Stimulated activated naive CD8-positive, alpha-beta T cell treated with anti-CD3 and anti-CD28 coated beads, Interleukin-15, amount 100 ng/mL, for 72 hours (primary cell): ENCODE measurements at regions not wholly inside any gene's neighbourhood (a gene's known extent, or its start where the extent isn't known, plus 50 kb on each side); places are given as distances from the start of the nearest gene placed in this dataset.

Experiments
- ATAC-seq: fragments of 150-1000 bp; cut with Tn5 transposase; 2 replicates; pipeline ENCODE4 v1.10.0; 2021; ENCODE audit warnings: mild to moderate bottlenecking, moderate library complexity
- DNase-seq, 2 donors: peaks; one replicate each; pipeline ENCODE4 v3.0.0; 2021 to 2022
- H3K27ac Mint-ChIP-seq, 2 donors: one replicate each; pipeline ENCODE4 v1.8.0; 2022; ENCODE audit warnings: mild to moderate bottlenecking in 2 of 2, mixed read lengths in 2 of 2, moderate library complexity in 2 of 2
- H3K27me3 Mint-ChIP-seq: one replicate; pipeline ENCODE4 v1.8.0; 2022; ENCODE audit warnings: mixed read lengths
- H3K4me1 Mint-ChIP-seq: one replicate; pipeline ENCODE4 v1.8.0; 2022; ENCODE audit warnings: mild to moderate bottlenecking, mixed read lengths
- H3K4me3 Mint-ChIP-seq, 2 donors: one replicate each; pipeline ENCODE4 v1.8.0; 2022; ENCODE audit warnings: mild to moderate bottlenecking in 2 of 2, mixed read lengths in 2 of 2, moderate library complexity in 1 of 2
- H3K9me3 Mint-ChIP-seq, 2 donors: one replicate each; pipeline ENCODE4 v1.8.0; 2022; ENCODE audit warnings: mixed read lengths in 2 of 2

DNA sequence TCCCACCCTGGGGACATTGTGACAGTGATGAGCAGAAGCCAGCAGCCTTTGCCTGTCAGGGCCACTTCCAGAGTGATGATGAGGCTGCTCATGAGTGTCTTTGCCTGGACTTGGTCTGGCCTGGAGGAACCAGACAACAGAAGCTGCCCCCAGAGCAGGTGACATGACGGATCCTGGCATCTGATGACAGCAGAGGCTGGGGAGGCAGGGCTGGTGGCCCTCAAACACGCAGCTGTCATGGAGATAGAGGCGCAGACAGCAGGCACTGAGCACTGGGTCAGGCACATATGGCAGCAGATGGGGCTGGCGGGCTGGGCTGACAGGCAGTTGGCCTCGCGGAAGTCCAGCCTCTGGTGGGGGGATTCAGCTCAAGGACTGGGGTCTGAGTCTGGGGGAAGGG lies 66.4 kb upstream of the STUM start:
- Mint-ChIP-seq H3K27ac (peak overlapping the region in 1 of 2 donors; percentile 60), H3K4me1 (peaks cover 12% of the 10 kb centered on the region), H3K27me3 (peaks cover 54% of the 10 kb centered on the region), H3K9me3 (no peaks in the 10 kb centered on the region), H3K4me3 (no peak overlapping the region)
- no peak for DNase-seq
- no peak for ATAC-seq

DNA sequence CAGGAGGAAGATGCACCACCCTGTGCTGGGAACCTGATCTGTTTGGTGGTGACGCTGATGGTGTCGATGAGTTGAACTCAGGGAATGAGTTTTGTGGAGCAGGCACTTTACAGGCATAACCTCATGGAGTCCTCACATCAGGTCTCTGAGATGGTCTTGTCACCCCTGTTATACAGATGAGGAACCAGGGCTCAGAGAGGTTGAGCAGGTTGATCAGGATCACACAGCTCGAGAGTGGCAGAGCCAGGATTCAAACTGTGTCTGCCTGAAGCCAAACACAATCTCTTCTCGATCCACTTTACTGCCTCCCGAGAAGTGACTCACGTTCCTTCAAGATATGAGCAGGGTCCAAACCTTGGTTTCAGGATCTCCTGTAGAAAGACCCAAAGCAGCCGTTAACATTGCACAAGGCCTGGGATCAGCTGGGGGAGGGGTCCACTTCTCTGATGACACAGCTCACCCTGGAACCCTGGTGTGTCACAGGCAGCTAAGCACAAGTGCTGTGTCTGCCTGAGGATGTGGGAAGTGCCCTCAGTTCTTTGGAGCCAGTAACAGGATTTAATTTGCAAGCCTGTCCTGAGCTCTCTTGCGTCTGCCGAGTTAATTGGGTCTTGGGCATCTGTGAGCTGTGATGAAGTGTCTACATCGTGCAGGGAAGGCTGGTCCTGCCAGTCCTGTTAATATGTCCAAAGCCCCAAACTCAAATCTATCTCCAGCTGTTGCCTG lies 65.4 kb upstream of the STUM start:
- H3K9me3 Mint-ChIP-seq: no peaks in the 10 kb centered on the region
- no peak for DNase-seq
- H3K4me1 Mint-ChIP-seq: peaks cover 12% of the 10 kb centered on the region
- H3K27me3 Mint-ChIP-seq: peaks cover 64% of the 10 kb centered on the region
- H3K4me3 Mint-ChIP-seq: no peak overlapping the region
- H3K27ac Mint-ChIP-seq: peak overlapping the region in 1 of 2 donors; percentile 7
- ATAC-seq: no peak

DNA sequence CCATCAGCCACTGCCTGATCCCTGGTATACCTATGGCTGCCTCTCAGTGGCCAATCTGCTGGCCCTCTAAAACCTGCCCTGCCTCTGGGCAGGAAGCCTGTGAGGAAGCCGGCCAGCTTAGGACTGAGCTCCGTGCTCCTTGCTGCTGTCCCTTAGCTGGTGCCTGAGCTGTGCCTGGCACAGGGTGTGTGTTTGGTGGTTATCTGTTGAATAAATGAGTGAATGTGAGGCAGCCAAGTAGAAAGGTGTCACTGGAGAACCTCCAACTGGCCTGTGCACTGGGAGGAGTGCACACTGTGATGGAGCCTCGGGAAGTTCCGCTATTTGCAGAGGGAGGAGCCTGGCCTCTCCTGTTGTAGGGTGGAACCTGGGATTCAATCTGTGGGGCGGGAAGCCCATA lies 63.4 kb upstream of the STUM start:
- Mint-ChIP-seq H3K4me3 (no peak overlapping the region), H3K4me1 (peaks cover 27% of the 10 kb centered on the region), H3K9me3 (no peaks in the 10 kb centered on the region), H3K27ac (no peak overlapping the region), H3K27me3 (peaks cover 66% of the 10 kb centered on the region)
- DNase-seq: no peak
- ATAC-seq: no peak

DNA sequence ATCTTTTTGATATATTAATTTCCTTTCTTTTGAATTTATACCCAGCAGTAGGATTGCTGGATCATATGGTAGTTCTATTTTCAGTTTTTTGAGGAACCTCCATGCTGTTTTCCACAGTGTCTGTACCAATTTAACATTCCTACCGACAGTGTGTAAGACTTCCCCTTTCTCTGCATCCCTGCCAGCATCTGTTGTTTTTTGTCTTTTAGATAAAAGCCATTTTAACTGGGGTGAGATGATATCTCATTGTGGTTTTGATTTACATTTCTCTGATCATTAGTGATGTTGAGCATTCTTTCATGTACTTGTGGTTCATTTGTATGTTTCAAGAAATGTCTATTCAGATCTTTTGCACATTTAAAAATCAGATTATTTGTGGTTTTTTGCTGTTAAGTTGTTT lies 62.4 kb upstream of the STUM start:
- Mint-ChIP-seq H3K9me3 (no peaks in the 10 kb centered on the region), H3K27ac (no peak overlapping the region), H3K4me3 (no peak overlapping the region), H3K4me1 (peaks cover 33% of the 10 kb centered on the region), H3K27me3 (peaks cover 66% of the 10 kb centered on the region)
- ATAC-seq: no peak
- DNase-seq: no peak

DNA sequence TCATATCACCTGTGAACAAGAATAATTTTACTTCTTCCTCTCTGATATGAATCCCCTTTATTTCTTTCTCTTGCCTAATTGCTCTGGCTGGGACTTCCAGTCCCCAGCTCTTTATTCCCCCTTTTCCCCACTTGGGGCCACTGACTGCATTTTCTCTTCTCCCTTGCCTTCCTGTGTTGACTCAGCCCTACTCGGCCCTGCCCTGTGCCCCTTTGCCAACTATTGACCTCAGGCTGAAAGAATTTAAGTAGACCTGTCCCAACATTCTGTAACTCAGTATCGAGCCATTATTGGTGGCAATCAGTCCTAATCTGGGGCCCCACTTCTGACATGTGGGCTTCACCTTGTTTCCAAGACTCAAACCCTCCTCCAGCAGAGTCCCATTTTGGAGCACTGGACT lies 60.6 kb upstream of the STUM start:
- no peak for DNase-seq
- H3K27me3 Mint-ChIP-seq: peaks cover 50% of the 10 kb centered on the region

DNA sequence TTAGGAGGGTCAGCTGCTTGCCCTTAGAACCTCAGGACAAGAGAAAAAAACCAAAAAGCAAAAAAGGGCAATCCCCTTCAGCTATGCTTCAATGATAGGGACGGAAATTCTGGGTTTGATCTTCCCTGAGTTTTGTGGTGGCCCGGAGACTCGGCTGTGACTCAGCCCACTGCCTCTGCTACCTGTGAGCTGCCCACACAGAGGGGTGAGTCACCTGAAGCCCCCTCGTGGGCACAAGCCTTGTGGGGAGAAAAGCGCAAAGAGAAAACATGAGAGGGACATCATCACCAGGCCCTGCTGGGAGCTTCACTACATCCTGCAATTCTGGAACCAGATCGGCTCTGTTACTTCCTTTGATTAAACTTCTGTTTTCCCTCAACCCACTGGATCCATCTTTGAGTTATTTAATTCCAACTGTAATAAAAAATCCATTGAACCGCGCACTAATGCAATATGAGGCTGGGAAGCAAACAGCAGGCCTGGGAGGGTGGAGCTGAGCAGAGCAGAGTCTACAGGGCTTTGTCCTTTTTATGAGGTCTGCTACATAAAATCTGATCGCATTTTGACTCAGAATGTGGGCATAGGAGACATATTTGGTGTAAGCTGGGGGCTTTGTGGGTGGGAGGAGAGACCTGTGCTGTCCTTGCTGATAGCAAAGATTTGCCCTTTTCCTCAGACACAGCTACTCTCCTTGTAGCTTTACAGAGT lies 58.7 kb upstream of the STUM start:
- H3K27ac Mint-ChIP-seq: peak overlapping the region; percentile 11 to 69
- H3K4me3 Mint-ChIP-seq: no peak overlapping the region
- ATAC-seq (peak; percentile 88), DNase-seq (peak; percentile 24 to 32)
- no peaks in the 10 kb centered on the region for H3K9me3 Mint-ChIP-seq
- H3K27me3 Mint-ChIP-seq: peaks cover 35% of the 10 kb centered on the region
- H3K4me1 Mint-ChIP-seq: peaks cover 33% of the 10 kb centered on the region

More for the DNA sequence above, 60.6 kb upstream of the STUM start:
- Mint-ChIP-seq H3K4me3 (no peak overlapping the region), H3K9me3 (no peaks in the 10 kb centered on the region), H3K4me1 (peaks cover 33% of the 10 kb centered on the region), H3K27ac (no peak overlapping the region)
- no peak for ATAC-seq

DNA sequence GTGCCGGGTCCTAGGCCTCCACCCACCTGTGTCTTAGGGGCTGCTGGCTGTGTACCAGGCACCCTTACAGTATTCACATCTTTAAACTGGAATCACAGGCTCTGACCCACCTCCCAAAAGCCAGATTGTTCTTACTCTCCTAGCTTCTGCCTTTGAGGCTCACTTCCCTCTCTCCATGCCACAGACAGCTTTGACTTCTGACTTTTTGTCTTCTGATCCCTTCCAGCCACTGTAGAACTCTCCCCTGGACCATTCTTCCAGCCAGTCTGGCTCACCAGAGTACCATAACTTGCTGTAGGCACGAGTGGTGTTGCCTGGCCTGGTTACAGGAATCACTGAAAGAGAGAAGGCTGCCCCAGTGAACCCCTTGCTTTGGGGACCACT lies 58.1 kb upstream of the STUM start:
- H3K9me3 Mint-ChIP-seq: no peaks in the 10 kb centered on the region
- H3K4me1 Mint-ChIP-seq: peaks cover 33% of the 10 kb centered on the region
- no peak overlapping the region for H3K4me3 Mint-ChIP-seq
- DNase-seq (no peak), ATAC-seq (peak; percentile 23)
- H3K27ac Mint-ChIP-seq: peak overlapping the region in 1 of 2 donors; percentile 68
- peaks cover 30% of the 10 kb centered on the region for H3K27me3 Mint-ChIP-seq

DNA sequence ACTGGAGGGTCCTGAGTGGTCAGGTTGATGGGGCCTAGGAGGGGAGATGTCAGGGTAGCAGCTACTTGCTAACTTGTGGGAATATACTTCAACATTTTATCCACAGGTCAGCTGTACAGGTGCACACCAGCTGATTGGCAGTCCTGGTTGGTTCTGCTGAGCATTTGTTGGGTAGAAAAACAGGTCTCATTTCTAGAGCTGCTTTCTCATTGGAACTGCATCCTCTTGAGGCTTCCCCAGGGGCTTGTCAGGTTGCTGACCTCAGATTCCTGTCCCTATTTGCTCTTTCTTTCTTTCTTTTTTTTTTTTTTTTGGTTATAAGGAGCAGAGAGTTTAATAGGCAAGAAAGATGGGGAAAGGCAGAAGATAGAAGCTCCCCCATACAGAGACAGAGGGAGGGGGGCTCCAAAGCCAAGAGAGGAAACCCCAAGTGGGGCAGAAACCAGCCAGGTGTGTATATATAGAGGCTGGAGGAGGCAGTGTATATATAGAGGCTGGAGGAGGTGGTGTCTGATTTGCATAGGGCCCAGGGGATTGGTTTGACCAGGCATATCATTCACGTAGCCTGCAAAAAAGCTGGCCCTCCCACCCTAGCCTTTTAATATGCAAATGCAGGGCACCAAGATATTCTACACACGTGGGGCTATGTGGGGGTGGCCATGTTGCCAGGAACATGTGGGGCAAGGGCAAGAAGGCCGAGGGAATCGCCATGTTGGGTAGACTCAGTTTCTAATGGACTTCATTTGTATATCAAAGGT lies 57.3 kb upstream of the STUM start:
- Mint-ChIP-seq H3K27me3 (peaks cover 21% of the 10 kb centered on the region), H3K9me3 (no peaks in the 10 kb centered on the region), H3K27ac (no peak overlapping the region), H3K4me1 (peaks cover 29% of the 10 kb centered on the region), H3K4me3 (no peak overlapping the region)
- DNase-seq (no peak), ATAC-seq (no peak)

DNA sequence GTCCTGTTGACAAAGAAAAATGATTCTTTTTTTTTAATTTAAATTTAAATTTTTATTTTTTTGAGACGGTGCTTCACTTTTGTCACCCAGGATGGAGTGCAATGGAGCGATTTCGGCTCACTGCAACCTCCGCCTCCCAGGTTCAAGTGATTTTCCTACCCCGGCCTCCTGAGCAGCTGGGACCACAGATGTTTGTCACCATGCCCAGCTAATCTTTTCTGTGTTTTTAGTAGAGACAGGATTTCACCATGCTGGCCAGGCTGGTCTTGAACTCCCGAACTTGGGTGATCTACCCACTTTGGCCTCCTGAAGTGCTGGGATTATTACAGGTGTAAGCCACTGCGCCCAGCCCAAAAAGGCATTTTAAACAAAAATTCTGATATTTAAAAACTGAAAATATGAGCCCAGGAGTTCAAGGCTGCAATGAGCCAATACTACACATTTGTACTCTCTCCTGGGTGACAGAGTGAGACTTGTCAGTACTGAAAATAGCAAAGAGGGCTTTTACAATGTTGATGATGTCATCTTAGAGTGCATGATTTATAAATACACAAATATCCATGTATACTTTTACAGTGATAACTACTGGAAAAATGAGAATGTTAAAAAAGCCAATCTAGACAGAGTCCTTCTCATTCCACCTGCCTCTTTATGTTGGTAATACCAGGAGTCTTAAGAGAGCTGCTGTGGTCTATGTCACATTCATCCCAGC lies 56.0 kb upstream of the STUM start:
- no peak overlapping the region for H3K27ac Mint-ChIP-seq
- no peaks in the 10 kb centered on the region for H3K9me3 Mint-ChIP-seq
- H3K27me3 Mint-ChIP-seq: peaks cover 8% of the 10 kb centered on the region
- DNase-seq (no peak), ATAC-seq (no peak)
- no peak overlapping the region for H3K4me3 Mint-ChIP-seq
- peaks cover 21% of the 10 kb centered on the region for H3K4me1 Mint-ChIP-seq

DNA sequence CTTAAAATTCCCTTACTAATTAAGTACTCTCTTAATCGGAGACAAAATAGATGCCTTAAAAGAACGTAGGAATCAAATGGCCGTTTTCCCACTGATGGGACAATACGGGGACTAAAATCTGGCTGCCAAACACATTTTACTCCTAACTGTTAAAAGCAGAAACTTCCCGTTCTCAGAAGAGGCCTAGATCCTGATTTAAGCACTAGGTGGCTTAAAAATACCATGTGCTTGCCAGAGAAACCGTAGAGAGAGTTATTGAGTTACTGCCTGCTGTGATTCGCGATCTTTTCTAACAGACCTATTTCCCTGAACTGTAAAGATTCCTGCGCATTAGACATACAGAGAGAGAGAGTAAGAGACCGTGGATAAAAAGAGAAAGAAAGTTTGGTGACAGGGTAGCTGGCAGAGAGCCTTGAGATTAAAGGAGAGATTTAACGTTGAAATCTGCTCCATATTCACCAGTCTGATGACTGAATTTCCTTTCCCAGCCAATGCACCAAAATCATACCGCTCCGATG lies 54.4 kb upstream of the STUM start:
- no peaks in the 10 kb centered on the region for H3K27me3 Mint-ChIP-seq
- no peak overlapping the region for H3K27ac Mint-ChIP-seq
- ATAC-seq: no peak
- no peak overlapping the region for H3K4me3 Mint-ChIP-seq
- no peak for DNase-seq
- peaks cover 17% of the 10 kb centered on the region for H3K4me1 Mint-ChIP-seq
- no peaks in the 10 kb centered on the region for H3K9me3 Mint-ChIP-seq

DNA sequence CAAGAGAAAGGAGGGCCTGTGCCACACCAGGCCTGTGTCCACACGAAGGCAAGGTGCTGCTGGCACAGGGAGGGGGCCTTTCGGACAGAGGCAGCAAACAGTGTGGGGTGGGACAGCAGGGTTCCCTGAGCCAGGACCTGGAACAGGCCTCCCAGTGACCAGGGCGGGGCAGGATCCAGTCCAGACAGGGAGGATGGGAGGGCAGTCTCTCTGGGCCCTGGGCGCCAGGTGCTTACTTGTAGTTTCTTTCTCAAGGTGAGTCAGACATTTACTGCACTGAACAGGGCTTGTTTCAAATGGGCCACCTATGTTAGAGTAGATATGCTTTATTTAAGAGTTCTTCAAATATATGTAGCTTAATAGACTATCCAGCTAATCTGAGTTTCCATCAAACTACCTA lies 52.8 kb upstream of the STUM start:
- Mint-ChIP-seq H3K4me1 (peaks cover under 1% of the 10 kb centered on the region), H3K9me3 (no peaks in the 10 kb centered on the region), H3K27ac (no peak overlapping the region), H3K4me3 (no peak overlapping the region), H3K27me3 (no peaks in the 10 kb centered on the region)
- DNase-seq (no peak), ATAC-seq (peak; percentile 23)

DNA sequence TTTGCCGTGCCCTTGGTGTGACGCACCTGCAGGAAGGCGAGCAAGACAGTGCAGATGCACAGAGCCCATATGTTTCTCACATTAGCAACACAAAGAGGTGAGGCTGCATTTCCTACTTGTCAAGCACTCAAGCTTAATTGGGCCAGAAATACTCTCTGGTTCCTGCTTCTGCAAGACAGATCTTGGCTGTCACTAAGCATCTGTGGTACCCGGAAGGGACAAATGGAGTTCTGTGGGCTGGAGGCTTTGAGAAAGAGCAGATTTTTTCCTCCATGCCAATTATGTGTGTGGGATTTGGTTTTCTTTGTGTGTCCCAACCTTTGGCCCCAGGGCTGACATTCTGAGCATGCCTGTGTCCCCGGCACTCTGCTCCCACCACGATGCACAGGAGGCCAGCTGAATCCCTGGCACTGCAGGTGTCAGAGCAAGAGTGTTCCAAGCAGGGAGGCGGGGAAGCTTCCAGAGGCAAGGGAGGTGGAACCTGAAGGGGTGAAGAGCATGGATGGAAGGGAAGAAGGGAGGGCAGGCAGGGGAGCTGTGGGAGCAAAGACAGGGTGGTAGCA lies 52.0 kb upstream of the STUM start:
- no peak overlapping the region for H3K27ac Mint-ChIP-seq
- DNase-seq: no peak
- H3K27me3 Mint-ChIP-seq: no peaks in the 10 kb centered on the region
- H3K9me3 Mint-ChIP-seq: no peaks in the 10 kb centered on the region
- H3K4me1 Mint-ChIP-seq: no peaks in the 10 kb centered on the region
- H3K4me3 Mint-ChIP-seq: no peak overlapping the region
- no peak for ATAC-seq

DNA sequence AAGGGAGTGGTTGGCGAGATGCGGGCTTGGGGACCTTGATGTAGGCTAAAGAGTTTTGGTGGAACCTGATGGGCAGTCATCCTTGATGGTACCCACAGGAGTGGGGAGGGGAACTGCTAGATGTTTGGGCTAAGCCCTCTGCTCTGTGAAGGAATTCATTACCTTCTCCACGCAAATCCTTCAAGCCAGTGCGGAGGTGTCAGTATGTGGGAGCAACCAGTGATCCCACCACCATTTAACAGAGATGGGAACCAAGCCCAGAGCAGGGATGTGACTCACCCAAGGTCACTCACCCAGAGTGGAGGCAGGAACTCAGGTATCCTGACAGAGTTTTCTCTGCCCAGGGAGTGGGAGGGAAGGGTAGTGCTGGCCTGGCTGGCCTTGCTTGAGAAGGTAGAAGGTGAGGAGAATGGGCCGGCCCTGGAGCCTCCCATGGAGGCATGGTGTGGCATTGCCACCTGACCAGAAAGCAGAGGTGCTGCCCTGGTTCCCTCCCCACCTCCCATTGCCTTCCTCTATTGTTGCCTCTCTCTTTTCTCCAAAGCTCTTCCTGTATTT lies 51.2 kb upstream of the STUM start:
- H3K27me3 Mint-ChIP-seq: no peaks in the 10 kb centered on the region
- no peak for DNase-seq
- H3K4me1 Mint-ChIP-seq: no peaks in the 10 kb centered on the region
- H3K9me3 Mint-ChIP-seq: no peaks in the 10 kb centered on the region
- ATAC-seq: peak; percentile 28
- no peak overlapping the region for H3K27ac Mint-ChIP-seq
- no peak overlapping the region for H3K4me3 Mint-ChIP-seq

DNA sequence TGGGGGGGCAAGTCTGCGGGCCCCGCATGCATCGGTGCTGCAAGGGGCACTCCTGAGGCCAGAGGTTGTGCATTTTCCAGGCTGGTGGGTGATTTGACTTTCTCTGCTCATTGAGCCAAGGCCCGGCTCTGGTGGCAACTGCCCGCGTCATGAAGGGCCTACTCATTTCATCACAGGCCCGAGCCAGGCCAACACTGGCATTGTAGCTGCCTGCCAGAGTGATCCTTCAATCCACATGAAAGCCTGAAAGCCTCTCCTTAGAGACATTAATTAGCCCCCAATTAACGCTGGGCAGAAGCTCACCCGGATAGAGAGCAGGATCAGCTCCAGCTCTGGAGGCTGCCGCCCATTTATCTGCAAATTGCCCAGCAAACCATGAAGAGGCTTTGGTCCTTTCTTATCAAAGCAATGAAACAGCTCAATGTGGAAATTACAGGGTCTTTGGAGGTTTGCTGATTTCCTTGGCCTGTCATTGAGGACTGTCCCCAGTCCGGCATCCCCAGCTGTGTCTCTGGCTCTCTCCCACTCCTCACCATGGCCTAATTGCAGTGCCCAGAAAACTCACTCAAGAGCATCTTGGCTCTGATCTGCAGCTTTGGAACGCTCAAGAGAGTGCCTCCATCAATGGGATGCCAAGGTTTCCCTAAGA lies 50.4 kb upstream of the STUM start:
- Mint-ChIP-seq H3K4me3 (no peak overlapping the region), H3K27me3 (no peaks in the 10 kb centered on the region), H3K9me3 (no peaks in the 10 kb centered on the region), H3K27ac (no peak overlapping the region), H3K4me1 (no peaks in the 10 kb centered on the region)
- DNase-seq (no peak), ATAC-seq (no peak)
